ENCODE measurements at regions not wholly inside any gene's neighbourhood (a gene's known extent, or its start where the extent isn't known, plus 50 kb on each side); places are given as distances from the start of the nearest gene placed in this dataset.
"Not testable (repeated sequence)": the region's sequence is repeated elsewhere in the genome, so short reads cannot be mapped to it uniquely, and the experiment has no call there.

- no peak for DNase-seq
Observed at GRCh38 chr12:20003252-20003651, 365.1 kb upstream of the PDE3A start.

DNA sequence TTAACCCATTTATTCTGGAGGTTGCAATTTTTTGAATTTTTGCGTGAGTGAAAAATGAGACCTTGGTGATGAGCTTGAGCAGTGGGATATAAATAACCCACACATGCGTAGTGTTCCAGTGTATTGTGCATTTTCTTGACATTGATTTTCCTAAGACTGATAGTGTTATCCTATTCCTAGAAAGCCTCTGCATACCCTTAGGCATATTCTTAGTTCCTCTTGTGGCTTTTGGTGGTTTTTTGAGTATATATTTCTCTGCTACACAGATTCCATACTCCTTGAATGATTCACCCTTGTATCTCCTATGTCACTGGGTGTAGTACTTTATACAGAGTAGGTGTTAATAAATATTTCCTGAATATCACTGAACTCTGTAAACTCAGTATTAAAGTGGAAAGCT lies 363.4 kb upstream of the PDE3A start:
- no peak for DNase-seq

- DNase-seq = no peak
Observed at GRCh38 chr12:20006871-20007730, 361.2 kb upstream of the PDE3A start.

- DNase-seq = not testable (repeated sequence)
Observed at GRCh38 chr12:20009965-20010364, 358.4 kb upstream of the PDE3A start.

DNA sequence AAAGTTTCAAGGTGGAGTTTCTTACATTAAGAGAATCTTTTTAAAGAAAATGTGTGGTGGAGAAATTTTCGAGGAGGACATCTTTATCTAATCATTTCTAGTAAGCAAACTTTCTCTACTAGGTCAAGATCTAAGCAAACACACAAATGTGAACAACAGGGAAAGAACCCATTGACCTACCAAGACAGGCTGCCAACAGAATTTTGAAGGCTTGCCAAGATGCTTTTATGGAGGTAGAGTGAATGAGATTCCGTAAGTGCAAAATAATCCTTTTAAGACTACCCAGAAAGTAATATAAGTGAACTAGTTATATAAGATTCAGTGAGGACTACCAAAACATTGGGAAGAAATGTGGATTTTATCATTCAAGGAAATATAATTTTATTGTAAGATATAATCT lies 357.1 kb upstream of the PDE3A start:
- DNase-seq = no peak

- DNase-seq = no peak
Observed at GRCh38 chr12:20017802-20018201, 350.5 kb upstream of the PDE3A start.

GRCh38 chr12:20018406-20018805 lies 349.9 kb upstream of the PDE3A start:
- no peak for DNase-seq

DNA sequence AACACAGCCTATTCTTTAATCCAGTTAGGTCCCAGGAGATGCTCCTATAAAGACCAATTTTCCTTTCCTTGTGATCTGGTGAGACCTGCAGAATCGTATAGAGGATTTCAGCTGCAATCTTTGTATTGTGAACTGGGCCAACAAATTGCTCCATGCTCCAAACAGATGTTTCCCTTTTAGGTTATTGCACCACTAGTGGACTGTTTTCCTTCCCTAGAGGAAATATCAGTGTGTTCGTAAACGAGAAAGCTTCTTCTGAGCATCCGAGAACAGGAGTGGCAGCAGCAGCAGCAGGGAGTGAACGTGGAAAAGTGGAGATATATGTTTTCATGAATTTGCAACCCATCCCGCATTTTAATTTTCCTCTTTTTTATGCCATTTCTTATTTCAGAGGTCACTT lies 344.1 kb upstream of the PDE3A start:
- DNase-seq = no peak

DNA sequence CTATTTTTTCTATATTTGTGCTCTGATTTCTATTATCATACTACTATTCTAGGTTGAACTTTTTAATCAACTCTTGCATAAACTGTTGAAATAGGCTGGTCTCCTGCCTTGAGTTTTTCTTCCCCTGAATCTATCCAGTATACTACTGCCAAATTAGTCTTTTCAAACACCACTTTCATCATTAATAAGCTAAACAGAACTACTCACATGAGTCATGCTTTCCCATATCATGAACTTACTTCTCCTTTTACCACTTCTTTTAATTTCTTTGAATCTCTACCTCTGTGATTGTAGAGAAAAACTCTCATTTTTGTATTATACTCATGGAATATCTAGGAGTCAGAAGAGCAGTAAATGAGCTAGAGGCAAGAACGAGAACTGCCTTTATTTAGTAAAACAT lies 340.3 kb upstream of the PDE3A start:
- no peak for DNase-seq

GRCh38 chr12:20030826-20031225 lies 337.5 kb upstream of the PDE3A start:
- no peak for DNase-seq

GRCh38 chr12:20039562-20039961 lies 328.8 kb upstream of the PDE3A start:
- DNase-seq = no peak

DNA sequence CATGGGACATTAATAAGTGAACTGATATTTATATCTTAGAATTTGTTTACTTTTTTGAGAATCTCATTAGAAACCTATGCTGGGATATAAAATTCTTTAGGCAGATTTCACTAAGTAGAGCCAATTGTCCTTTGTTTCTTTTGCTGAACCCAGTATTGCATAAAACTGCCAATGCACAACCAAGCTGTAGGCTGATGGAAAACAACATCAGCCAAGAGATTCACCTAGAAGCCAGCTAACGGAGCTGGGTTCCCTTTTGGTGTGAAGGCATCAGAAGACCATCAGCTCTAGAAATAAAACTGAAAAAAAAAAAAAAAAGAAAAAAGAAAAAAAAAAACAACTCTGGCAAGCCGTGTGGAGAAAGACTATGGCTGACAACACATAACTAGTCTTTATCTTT lies 328.2 kb upstream of the PDE3A start:
- DNase-seq = no peak

DNA sequence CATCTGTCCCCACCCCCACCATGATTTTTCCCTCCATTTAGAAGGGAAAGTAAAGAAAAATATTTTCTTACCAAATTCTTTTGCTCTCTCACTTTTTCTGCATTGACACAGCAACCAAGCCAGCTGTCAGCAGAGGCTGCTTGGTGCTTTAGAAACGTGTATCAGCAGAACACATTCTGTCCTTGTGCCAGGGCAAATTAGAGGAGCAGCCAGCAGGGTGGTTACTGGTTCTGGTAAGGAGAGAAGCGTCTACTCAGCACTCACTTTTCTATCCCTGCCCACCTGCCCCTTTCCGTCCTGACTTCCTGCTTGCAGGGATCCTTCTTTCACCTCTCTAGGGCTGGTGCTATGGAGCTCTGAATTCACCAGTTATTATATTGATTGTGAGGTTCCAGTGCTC lies 327.5 kb upstream of the PDE3A start:
- no peak for DNase-seq

GRCh38 chr12:20044351-20044750 lies 324.0 kb upstream of the PDE3A start:
- DNase-seq = no peak

GRCh38 chr12:20044846-20045245 lies 323.5 kb upstream of the PDE3A start:
- no peak for DNase-seq

GRCh38 chr12:20047901-20048300 lies 320.4 kb upstream of the PDE3A start:
- DNase-seq = no peak

GRCh38 chr12:20050221-20050620 lies 318.1 kb upstream of the PDE3A start:
- DNase-seq = no peak

DNA sequence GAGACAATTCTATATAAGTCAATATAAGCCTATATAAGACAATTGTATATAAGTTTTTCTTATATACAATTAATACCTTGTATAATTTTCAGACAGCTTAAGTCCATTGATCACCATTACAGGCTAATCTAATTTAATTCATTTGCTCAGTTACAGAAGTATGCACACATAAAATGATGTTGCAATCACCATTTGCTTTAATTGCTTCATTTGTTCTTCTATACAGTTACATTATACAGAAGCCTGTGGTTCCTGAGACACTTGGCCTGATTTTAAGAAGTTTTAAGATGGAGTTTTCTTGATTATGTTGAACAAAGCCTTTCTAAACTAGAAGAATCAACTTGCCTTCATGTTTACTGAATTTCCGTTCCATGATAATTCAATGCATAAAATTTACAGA lies 314.6 kb upstream of the PDE3A start:
- no peak for DNase-seq

GRCh38 chr12:20055856-20056255 lies 312.5 kb upstream of the PDE3A start:
- no peak for DNase-seq

DNA sequence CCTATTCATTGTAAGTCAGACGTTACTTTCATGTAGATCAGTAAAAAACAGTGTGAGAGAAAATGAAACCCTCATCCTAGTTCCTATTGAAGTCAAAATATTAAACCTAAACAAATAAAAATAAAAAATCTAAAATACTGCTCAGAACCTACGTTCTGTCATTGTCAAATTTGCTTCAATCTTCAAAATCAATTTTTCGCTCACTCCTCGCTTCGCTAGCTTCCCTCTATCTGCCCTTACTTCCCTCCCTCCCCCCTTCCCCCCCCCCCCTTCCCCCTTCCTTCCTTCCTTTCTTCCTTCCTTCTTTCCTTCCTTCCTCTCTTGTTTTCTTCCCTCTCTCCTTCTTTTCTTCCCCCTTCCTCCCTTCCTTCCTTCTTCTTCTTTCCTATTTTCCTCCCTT lies 310.9 kb upstream of the PDE3A start:
- no peak for DNase-seq

DNA sequence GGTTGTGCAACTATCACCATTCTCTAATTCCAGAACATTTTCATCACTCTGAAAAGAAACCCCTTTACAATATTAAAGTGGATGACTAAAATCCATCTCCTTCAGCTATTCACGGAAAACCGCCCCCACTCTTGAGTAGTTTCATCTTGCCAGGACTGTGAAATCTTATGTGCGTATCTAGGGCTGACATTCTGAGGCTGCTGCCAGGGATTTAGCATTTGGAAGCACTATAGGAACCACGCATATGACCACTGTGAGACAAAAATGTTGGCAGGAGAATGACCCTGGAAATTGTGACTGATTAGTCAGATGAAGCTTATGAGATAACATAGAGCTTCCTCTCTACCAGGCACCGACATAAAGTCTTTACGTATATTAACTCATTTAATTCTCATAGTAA lies 305.2 kb upstream of the PDE3A start:
- DNase-seq = no peak

DNA sequence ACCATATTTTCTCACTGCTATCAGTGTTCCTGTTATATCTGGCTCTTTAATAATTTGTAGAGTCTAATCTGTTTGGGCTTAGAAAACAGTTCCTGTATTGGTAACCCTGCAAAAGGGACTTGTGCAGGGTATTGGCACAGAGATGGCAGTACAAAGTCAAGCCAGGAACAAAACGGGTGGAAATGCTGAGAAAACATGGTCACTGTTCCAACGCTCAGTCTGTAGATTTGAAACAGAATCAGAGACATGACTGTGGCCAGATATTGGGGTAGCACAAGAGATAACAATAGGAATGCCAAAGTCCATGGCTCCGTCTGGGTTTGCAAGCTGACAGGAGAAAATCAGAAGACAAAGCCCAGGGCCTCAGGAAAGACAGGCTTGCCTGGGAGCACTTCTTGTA lies 290.7 kb upstream of the PDE3A start:
- no peak for DNase-seq

DNA sequence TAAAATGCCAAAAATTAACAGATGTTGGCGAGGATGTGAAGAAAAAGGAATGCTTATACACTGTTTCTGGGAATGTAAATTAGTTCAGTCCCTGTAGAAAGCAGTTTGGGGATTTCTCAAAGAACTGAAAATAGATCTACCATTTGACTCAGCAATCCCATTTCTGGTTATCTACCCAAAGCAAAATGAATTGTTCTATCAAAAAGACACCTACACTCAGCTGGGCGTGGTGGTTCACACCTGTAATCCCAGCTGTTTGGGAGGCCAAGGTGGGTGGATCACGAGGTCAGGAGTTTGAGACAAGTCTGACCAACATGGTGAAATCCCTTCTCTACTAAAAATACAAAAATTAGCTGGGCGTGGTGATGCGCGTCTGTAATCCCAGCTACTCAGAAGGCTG lies 279.3 kb upstream of the PDE3A start:
- DNase-seq = no peak

DNA sequence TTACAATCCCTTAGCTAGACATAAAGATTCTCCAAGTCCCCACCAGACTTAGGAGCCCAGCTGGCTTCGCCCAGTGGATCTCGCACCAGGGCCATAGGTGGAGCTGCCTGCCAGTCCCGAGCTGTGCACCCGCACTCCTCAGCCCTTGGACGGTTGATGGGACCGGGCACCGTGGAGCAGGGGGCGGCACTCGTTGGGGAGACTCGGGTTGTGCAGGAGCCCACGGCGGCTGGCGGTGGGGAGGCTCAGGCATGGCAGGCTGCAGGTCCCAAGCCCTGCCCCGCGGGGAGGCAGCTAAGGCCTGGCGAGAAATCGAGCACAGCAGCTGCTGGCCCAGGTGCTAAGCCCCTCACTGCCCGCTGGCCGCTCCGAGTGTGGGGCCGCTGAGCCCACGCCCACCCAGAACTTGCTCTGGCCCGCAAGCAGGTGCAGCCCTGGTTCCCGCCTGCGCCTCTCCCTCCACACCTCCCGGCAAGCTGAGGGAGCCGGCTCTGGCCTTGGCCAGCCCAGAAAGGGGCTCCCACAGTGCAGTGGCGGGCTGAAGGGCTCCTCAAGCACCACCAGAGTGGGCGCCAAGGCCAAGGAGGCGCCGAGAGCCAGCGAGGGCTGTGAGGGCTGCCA lies 275.0 kb upstream of the PDE3A start:
- not testable (repeated sequence) for DNase-seq

DNA sequence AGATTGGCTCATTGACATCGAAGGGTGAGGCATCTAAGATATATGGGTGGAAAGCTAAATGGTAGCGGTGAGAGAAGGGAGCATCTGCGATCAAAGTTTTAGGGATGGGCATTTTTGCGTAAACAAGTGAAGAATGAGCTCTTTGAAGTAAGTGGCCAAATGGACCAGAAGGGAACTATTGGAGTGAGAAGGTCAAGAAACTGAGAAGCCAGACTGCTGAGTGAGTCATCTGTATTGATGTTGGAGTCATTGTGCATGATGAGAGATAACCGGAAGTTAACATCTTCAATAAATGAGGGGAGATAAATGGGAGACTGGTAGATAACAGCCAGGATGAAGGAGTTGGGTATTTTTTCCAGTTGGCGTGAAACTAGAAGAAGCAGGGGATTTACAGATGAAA lies 271.9 kb upstream of the PDE3A start:
- DNase-seq = no peak

Measured in NCI-H187 treated with DMSO at 0.1 percent for 48 hours (cell line).